GM19324 (cell line): ENCODE measurements at regions not wholly inside any gene's neighbourhood (a gene's known extent, or its start where the extent isn't known, plus 50 kb on each side); places are given as distances from the start of the nearest gene placed in this dataset.

Experiments
- ATAC-seq: cut with Tn5 transposase; IDR thresholded peaks from one replicate; pipeline ENCODE4 v1.9.1; 2021; ENCODE audit warnings: mild to moderate bottlenecking, moderate library complexity; ENCODE audit not compliant: unreplicated experiment, low FRiP score

- no peak for ATAC-seq
Observed at GRCh38 chr16:65457084-65457483, 335.2 kb upstream of the CDH11 start.

- no peak for ATAC-seq
Observed at GRCh38 chr16:65455761-65456160, 333.9 kb upstream of the CDH11 start.

- no peak for ATAC-seq
Observed at GRCh38 chr16:65453646-65454045, 331.8 kb upstream of the CDH11 start.

- no peak for ATAC-seq
Observed at GRCh38 chr16:65449526-65449925, 327.7 kb upstream of the CDH11 start.

- no peak for ATAC-seq
Observed at GRCh38 chr16:65446427-65446826, 324.6 kb upstream of the CDH11 start.

GRCh38 chr16:65445313-65446260 lies 323.7 kb upstream of the CDH11 start:
- ATAC-seq: no peak

GRCh38 chr16:65441501-65441900 lies 319.6 kb upstream of the CDH11 start:
- no peak for ATAC-seq

- no peak for ATAC-seq
Observed at GRCh38 chr16:65429504-65430181, 307.8 kb upstream of the CDH11 start.

- ATAC-seq: no peak
Observed at GRCh38 chr16:65426484-65426883, 304.6 kb upstream of the CDH11 start.

GRCh38 chr16:65422934-65423333 lies 301.1 kb upstream of the CDH11 start:
- ATAC-seq: no peak

GRCh38 chr16:65421596-65421995 lies 299.7 kb upstream of the CDH11 start:
- no peak for ATAC-seq

GRCh38 chr16:65418435-65418834 lies 296.6 kb upstream of the CDH11 start:
- ATAC-seq: no peak

- ATAC-seq: no peak
Observed at GRCh38 chr16:65415460-65415859, 293.6 kb upstream of the CDH11 start.

GRCh38 chr16:65414284-65414984 lies 292.6 kb upstream of the CDH11 start:
- ATAC-seq: no peak

GRCh38 chr16:65413861-65414260 lies 292.0 kb upstream of the CDH11 start:
- no peak for ATAC-seq

- ATAC-seq: no peak
Observed at GRCh38 chr16:65410801-65411200, 288.9 kb upstream of the CDH11 start.

- ATAC-seq: no peak
Observed at GRCh38 chr16:65409510-65409909, 287.6 kb upstream of the CDH11 start.

GRCh38 chr16:65406933-65407332 lies 285.1 kb upstream of the CDH11 start:
- ATAC-seq: no peak

- ATAC-seq: no peak
Observed at GRCh38 chr16:65406116-65406515, 284.3 kb upstream of the CDH11 start.

- no peak for ATAC-seq
Observed at GRCh38 chr16:65394281-65394680, 272.4 kb upstream of the CDH11 start.
